Iris pigment epithelial cell (primary cell): ENCODE measurements at regions not wholly inside any gene's neighbourhood (a gene's known extent, or its start where the extent isn't known, plus 50 kb on each side); places are given as distances from the start of the nearest gene placed in this dataset.
"Not testable (repeated sequence)": the region's sequence is repeated elsewhere in the genome, so short reads cannot be mapped to it uniquely, and the experiment has no call there.

Experiments
- DNase-seq: peaks from one replicate; pipeline ENCODE4 v3.0.0-alpha.2; 2011; ENCODE audit warnings: low read depth

DNA sequence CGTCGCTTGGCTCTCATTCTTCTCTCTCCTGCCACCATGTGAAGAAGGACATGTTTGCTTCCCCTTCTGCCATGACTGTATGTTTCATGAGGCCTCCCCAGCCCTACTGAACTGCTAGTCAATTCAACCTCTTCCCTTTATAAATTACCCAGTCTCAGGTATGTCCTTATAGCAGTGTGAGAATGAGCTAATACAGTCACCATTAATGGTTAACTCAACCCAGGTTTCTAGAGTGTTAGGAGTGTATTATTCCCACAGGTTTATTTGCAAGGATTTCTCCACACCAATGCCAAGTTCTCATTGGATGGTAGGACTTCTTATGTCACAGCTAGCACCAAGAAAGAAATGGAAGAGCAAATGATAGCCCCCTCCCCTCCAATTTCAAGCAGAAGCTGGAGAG is 71.9 kb downstream of the DYNAP start:
- DNase-seq, result no peak

DNA sequence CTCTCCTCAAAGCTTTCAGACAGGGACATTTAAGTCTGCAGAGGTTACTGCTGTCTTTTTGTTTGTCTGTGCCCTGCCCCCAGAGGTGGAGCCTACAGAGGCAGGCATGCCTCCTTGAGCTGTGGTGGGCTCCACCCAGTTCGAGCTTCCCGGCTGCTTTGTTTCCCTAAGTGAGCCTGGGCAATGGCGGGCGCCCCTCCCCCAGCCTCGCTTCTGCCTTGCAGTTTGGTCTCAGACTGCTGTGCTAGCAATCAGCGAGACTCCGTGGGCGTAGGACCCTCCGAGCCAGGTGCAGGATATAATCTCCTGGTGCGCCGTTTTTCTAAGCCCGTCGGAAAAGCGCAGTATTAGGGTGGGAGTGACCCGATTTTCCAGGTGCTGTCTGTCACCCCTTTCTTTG is 78.7 kb downstream of the DYNAP start:
- not testable (repeated sequence) for DNase-seq

DNA sequence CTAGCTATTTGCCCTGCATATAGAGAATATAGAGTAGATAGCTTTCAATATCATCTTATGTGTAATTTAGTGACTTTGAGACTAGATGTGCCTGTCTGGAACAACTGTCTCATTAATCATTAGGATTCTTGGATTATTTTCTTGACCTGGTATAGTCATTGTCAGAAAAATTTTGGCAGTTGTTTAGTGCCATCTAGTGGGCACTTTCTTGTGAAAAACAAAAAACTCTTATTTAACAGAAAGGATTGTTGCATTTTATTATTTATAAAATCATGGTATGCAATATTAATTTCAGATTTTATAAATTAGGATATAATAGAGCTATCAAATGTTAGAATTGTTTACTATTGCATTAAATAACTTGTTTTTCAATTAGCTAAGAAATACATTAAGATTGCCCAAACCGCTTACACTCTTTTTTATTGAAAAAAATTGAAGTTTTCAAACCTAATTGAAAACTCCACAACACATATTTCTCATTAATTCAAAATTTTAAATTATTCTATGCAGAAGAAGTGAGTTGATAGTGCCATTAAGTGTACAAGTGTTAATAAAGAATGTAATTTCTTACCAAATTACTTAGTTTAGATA is 80.3 kb downstream of the DYNAP start:
- DNase-seq, result peak; percentile 44

DNA sequence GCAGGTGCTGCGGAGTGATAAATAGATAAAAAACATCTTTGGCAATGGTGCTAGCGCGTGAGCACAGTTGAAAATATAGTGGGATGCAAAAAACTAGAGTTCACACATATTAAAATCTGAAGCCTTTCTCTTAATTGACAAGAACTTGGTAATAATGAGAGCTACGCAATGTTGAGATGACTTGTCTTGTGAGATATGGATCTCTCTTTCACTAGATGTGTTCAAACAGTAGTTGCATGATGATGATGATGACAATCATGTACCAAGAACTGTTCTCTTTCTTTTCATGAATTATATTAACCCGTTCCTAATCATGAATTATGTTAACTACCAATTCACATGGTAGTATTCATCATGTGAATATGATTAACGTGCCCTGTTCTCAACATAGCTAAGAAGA is 81.1 kb downstream of the DYNAP start:
- no peak for DNase-seq

DNA sequence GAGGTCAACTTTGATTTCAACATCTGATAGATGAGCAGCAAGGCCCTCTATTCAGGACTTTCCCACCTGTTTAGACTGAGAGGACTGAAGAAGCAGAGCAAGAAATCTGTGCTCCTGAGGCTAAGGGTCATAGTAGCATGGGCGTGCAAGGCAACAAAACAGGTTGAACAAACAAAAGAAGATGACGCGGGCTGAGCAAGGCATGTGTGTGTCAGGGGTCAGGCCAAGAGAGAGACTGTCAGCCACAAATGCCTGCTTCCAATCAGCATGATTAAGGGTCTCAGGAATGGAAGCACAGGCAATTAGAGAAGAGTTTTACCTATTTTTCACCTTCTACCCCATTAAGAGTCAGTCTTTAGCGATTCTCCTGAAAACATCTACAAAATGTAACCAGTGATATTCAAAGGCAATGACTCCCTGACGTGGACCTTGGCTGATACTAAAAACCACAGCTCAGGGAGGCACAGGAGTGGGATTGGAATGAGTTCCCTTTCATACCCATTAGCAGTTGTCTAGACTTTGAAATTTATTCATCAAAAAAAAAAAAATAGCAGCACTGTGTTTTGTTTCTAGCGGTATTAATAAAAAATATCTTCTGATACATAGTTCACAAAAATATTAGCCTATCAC is 81.9 kb downstream of the DYNAP start:
- peak; percentile 20 for DNase-seq

- no peak for DNase-seq
Measured at GRCh38 chr18:54673936-54674335, 82.9 kb downstream of the DYNAP start.

- DNase-seq, result no peak
Measured at GRCh38 chr18:54675076-54675475, 84.0 kb downstream of the DYNAP start.

DNA sequence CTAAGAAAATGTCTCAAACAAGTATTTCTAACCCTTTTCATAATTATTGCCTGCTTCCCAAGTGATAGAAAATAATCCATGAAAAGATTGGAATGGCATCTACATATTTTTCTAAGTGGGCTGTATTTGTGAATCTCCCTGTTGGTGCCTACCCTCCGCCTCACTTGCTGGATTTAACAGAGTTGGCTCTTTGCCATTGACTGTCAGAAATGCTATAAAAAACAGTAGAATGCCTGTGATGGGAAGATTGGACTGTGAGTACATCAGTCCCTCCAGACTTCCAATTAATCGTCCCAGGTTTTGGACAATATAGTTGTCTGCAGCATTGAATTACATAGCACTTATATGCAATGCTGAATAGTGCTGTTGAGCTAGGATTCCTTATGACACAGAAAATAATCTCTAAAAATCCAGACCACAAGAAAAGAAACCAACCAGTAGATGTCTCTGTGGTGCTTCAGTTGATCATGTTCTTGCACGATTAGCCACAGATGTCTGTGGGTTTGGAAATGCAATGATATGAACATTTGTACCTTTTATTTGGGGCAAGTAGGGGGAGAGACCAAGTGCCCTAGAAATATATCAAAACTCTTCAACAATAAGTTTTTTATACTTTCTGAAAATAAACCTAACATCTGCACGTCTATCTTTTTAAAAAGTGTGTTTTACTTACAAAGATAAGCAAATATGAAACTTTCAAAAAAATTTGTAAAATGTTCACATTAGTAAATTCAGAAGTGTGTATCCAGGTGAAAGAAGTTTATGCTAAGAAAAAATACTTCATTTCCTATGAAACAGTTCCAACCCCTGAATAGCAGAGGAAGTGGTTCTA is 88.5 kb downstream of the DYNAP start:
- DNase-seq, result peak; percentile 87

DNA sequence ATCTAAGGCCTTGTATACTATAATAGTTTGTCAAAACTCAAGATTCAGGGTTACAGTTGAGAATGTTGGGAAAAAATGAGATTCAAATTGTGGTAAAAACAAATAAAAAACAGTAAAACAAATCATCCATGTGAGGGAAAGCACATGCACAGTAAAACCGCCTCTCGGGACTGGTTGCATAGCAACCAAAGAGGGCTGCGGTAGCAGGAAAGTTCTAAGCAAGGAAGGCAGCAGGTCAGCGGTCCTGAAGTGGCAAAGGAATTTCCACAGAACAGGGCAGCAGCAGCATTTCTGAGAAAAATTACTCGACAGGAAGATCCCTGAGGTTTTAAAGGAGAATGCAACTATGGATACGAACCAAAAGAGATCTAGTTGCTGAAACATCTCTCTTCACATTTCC is 93.7 kb downstream of the DYNAP start:
- DNase-seq, result peak; percentile 48

DNA sequence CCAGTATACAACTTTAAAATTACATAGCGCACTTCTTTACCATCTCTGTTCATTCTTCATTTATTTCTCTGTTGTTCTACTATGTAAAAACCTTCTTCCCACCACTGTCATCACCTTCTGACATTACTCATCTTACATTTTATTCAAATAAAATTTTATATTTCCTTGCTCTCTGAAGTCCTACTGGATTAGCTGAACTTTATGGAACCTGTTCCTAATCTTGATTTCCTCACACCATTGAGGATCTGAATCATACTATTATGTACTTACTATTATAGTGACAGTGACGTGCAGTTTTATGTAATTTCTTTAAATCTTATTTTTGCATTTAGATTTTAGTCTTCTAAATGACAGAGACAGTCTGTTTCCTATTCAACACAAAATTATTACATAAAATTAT is 98.3 kb downstream of the DYNAP start:
- no peak for DNase-seq

DNA sequence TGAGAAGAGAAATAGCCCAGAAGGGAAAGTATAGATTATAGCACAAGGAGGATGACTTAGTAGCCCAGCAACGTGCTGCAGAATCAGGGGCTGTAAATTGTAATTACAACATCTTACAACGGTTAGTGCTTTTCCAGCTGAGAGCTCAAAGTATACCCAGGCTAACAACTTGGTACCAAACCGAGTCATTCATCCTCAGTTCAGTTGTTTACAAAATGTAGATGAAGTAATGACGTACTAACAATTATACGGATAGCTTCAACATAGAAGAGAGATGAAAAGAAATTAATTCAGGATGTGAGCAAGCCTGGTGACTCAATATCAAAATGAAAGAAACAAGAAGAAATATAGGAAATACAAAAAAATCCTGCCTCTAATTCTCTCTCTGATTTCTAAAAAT is 99.2 kb downstream of the DYNAP start:
- DNase-seq, result peak; percentile 58

GRCh38 chr18:54692463-54692862 is 101.4 kb downstream of the DYNAP start:
- DNase-seq, result no peak

- peak; percentile 24 for DNase-seq
Measured at GRCh38 chr18:54696616-54697293, 105.7 kb downstream of the DYNAP start.

- DNase-seq, result no peak
Measured at GRCh38 chr18:54700580-54700979, 109.5 kb downstream of the DYNAP start.

DNA sequence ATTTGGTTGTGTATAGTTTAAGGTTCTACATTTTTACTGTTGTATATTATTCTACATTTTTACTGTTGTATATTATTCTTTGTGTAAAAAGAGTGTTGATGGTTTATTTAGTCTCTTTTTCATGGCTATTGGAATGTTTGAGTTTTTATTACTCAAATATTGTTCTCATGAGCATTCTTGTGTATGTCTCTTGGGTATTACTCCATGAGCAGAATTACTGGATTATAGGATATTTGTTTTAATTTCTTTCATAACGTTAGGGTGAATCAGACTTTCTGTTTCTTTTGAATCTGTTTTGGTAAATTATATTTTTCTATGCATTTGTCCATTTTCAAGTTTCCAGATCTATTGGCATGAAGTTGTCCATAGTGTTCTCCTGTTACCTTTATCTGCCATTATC is 111.6 kb downstream of the DYNAP start:
- peak; percentile 16 for DNase-seq

GRCh38 chr18:54710074-54710899 is 118.0 kb upstream of the RAB27B start:
- DNase-seq, result no peak

GRCh38 chr18:54710900-54711281 is 117.4 kb upstream of the RAB27B start:
- no peak for DNase-seq

DNA sequence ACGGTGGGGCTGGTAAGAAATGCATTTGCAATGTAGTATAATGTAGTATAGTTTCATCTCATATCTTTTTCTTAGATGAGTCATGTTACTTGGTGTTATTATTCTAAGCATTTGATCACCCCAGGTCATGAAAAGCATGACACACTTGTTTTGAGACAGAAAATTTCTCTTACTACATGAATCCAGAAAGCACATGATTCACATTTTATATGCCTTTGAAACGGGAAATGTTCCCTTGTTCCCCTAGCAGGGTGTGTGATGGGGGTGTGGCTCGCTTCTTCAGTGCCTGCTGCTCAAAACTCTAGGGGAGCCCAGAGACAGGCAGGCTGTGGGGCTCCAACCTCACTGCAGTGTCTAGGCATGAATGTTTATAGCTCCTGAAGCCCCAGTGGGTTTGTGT is 116.0 kb upstream of the RAB27B start:
- peak; percentile 92 for DNase-seq

DNA sequence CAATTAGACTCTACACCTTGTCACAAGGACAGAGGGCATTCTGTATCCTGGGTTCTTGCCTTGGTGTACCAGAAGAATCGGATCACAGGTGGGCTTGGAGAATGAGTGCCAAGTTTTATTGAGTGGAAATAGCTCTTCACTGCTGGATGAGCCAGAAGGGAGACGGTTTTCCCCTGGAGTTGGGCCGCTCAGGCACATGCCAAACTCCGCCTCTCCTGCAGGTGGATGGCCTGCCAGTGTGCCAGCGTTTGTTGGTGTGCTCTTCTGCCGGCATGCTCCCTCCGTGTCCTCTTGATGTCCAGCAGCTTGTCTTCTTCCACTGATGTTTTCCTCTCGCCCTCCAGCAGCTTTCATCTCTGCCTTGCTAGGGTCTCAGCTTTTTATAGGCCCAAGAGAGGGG is 115.5 kb upstream of the RAB27B start:
- DNase-seq, result no peak

DNA sequence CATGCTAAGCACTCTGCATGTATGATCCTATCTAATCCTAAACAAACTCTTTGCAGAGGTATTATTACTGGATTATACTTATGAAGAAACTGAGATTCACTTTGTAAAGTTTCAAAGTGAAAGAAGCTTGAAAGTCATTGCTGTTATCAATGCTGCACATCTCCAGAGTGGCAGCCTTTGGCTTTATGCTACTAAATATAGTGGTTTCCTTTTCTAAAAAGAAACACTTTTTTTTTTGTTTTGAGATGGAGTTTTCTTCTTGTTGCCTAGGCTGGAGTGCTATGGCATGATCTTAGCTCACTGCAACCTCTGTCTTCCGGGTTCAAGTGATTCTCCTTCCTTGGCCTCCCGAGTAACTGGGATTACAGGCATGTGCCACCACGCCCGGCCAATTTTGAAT is 114.9 kb upstream of the RAB27B start:
- DNase-seq, result no peak

DNA sequence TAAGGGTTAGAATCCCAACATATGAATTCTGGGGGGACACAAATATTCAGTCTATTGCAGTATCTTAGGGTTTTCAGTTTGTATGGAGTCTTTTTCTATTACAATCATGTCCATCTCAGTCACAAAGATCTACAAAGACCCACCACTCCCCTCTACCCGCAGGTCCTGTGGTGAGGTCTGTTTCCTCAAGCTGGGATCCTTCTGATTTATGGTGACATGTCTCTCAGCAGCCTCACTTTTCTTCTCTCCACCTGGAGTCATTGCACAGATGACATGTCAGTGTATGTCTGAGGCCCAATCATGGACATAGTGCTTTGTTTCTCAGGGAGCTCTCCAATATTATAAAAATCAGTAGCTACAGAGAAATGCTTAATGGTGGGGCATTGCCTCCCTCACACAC is 113.4 kb upstream of the RAB27B start:
- DNase-seq, result no peak

DNA sequence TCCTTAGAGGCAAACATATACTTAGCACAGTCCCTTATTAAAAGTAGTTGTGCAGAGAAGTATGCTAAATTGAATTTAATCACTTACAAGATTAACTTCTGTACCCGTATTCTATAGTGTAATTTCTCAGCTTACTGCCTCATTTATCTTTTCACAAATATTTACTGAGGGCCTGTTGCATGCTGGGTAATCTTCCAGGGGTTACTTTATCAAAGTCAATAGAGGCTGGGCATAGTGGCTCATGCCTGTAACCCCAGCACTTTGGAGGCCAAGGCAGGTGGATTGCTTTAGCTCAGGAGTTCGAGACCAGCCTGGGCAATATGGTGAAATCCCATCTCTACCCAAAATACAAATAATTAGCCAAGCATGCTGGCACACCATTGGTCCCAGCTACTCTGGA is 111.7 kb upstream of the RAB27B start:
- DNase-seq, result no peak
